ENCODE measurements at regions not wholly inside any gene's neighbourhood (a gene's known extent, or its start where the extent isn't known, plus 50 kb on each side); places are given as distances from the start of the nearest gene placed in this dataset.

GRCh38 chr5:13439430-13439829 lies 505.1 kb downstream of the DNAH5 start:
- no peak overlapping the region for H3K4me3 ChIP-seq (ENCODE audit: control insufficient read depth, low read depth, low read length)
- DNase-seq (ENCODE audit: low read depth): no peak
- TF ChIP-seq CTCF (IDR thresholded peaks at IDR 0.05; ENCODE audit: control insufficient read depth, insufficient read depth, low read depth, low read length, missing control alignments): no peak

- DNase-seq (ENCODE audit: low read depth): no peak
- no peak for TF ChIP-seq CTCF (IDR thresholded peaks at IDR 0.05; ENCODE audit: control insufficient read depth, insufficient read depth, low read depth, low read length, missing control alignments)
- H3K4me3 ChIP-seq (ENCODE audit: control insufficient read depth, low read depth, low read length): no peak overlapping the region
Observed at GRCh38 chr5:13427827-13428557, 516.5 kb downstream of the DNAH5 start.

- no peak for DNase-seq (ENCODE audit: low read depth)
- no peak for TF ChIP-seq CTCF (IDR thresholded peaks at IDR 0.05; ENCODE audit: control insufficient read depth, insufficient read depth, low read depth, low read length, missing control alignments)
- H3K4me3 ChIP-seq (ENCODE audit: control insufficient read depth, low read depth, low read length): no peak overlapping the region
Observed at GRCh38 chr5:13412040-13412595, 532.4 kb downstream of the DNAH5 start.

- no peak for TF ChIP-seq CTCF (IDR thresholded peaks at IDR 0.05; ENCODE audit: control insufficient read depth, insufficient read depth, low read depth, low read length, missing control alignments)
- no peak overlapping the region for H3K4me3 ChIP-seq (ENCODE audit: control insufficient read depth, low read depth, low read length)
- no peak for DNase-seq (ENCODE audit: low read depth)
Observed at GRCh38 chr5:13408616-13409015, 535.9 kb downstream of the DNAH5 start.

GRCh38 chr5:13403351-13403750 lies 541.1 kb downstream of the DNAH5 start:
- DNase-seq (ENCODE audit: low read depth): no peak
- TF ChIP-seq CTCF (IDR thresholded peaks at IDR 0.05; ENCODE audit: control insufficient read depth, insufficient read depth, low read depth, low read length, missing control alignments): no peak
- H3K4me3 ChIP-seq (ENCODE audit: control insufficient read depth, low read depth, low read length): no peak overlapping the region

GRCh38 chr5:13385066-13385465 lies 559.4 kb downstream of the DNAH5 start:
- DNase-seq (ENCODE audit: low read depth): no peak
- no peak overlapping the region for H3K4me3 ChIP-seq (ENCODE audit: control insufficient read depth, low read depth, low read length)
- TF ChIP-seq CTCF (IDR thresholded peaks at IDR 0.05; ENCODE audit: control insufficient read depth, insufficient read depth, low read depth, low read length, missing control alignments): no peak

All from AG09309 (cell line).